ENCODE measurements at regions not wholly inside any gene's neighbourhood (a gene's known extent, or its start where the extent isn't known, plus 50 kb on each side); places are given as distances from the start of the nearest gene placed in this dataset.

GRCh38 chr18:53657257-53657656 is 567.2 kb downstream of the MBD2 start:
- DNase-seq (ENCODE audit: extremely low read depth, low read depth) = no peak
- no peak overlapping the region for H3K4me3 ChIP-seq (replicated peaks; ENCODE audit: low read depth, low read length)
- TF ChIP-seq, protein P1, sequence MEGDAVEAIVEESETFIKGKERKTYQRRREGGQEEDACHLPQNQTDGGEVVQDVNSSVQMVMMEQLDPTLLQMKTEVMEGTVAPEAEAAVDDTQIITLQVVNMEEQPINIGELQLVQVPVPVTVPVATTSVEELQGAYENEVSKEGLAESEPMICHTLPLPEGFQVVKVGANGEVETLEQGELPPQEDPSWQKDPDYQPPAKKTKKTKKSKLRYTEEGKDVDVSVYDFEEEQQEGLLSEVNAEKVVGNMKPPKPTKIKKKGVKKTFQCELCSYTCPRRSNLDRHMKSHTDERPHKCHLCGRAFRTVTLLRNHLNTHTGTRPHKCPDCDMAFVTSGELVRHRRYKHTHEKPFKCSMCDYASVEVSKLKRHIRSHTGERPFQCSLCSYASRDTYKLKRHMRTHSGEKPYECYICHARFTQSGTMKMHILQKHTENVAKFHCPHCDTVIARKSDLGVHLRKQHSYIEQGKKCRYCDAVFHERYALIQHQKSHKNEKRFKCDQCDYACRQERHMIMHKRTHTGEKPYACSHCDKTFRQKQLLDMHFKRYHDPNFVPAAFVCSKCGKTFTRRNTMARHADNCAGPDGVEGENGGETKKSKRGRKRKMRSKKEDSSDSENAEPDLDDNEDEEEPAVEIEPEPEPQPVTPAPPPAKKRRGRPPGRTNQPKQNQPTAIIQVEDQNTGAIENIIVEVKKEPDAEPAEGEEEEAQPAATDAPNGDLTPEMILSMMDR (IDR thresholded peaks at IDR 0.05; ENCODE audit: low read depth, low read length, missing control alignments) = no peak

DNA sequence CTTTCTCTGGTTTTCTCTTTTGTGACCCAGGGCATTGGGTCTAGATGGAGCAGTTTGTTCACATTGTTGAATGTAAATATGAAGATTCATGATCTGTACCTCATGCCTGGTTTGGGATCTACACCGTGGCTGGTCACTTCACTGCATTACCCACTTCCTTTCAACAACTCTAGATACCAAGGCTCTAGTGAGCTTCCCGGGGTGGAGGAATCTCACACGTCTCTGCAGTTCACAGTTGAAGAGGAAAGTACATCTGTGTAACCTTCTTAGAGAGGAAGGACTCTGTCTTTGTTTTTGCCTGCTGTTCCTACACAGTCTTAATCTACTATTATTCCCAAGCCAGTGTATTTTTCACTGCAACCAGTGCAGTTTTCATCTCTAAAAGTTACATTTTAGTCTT is 574.8 kb downstream of the MBD2 start:
- DNase-seq (ENCODE audit: extremely low read depth, low read depth) = no peak
- TF ChIP-seq, protein P1 (IDR thresholded peaks at IDR 0.05; ENCODE audit: low read depth, low read length, missing control alignments) = no peak
- no peak overlapping the region for H3K4me3 ChIP-seq (replicated peaks; ENCODE audit: low read depth, low read length)

- TF ChIP-seq, protein P1 (IDR thresholded peaks at IDR 0.05; ENCODE audit: low read depth, low read length, missing control alignments) = no peak
- DNase-seq (ENCODE audit: extremely low read depth, low read depth) = no peak
- H3K4me3 ChIP-seq (replicated peaks; ENCODE audit: low read depth, low read length) = no peak overlapping the region
Observed at GRCh38 chr18:53644799-53645471, 579.5 kb downstream of the MBD2 start.

GRCh38 chr18:53639687-53640086 is 584.8 kb downstream of the MBD2 start:
- no peak for DNase-seq (ENCODE audit: extremely low read depth, low read depth)

DNA sequence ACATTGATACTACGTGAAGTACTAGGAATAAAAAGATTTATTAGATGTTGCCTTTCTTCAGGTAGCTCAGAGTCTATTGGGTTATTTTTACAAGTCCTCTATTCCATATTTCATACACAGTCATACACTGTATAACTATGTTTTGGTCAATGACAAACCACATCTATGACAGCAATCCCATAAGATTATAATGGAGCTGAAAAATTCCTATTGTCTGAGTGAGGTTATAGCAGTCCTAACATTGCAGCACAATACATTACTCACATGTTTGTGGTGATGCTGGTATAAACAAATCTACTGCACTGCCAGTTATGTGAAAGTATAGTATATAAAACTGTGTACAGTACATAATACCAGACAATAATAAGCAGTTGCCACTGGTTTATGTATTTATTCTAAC is 595.1 kb downstream of the MBD2 start:
- TF ChIP-seq, protein P1 (IDR thresholded peaks at IDR 0.05; ENCODE audit: low read depth, low read length, missing control alignments) = no peak
- no peak for DNase-seq (ENCODE audit: extremely low read depth, low read depth)
- H3K4me3 ChIP-seq (replicated peaks; ENCODE audit: low read depth, low read length) = no peak overlapping the region

More at GRCh38 chr18:53639687-53640086, 584.8 kb downstream of the MBD2 start:
- TF ChIP-seq, protein P1 (IDR thresholded peaks at IDR 0.05; ENCODE audit: low read depth, low read length, missing control alignments) = no peak
- no peak overlapping the region for H3K4me3 ChIP-seq (replicated peaks; ENCODE audit: low read depth, low read length)

DNA sequence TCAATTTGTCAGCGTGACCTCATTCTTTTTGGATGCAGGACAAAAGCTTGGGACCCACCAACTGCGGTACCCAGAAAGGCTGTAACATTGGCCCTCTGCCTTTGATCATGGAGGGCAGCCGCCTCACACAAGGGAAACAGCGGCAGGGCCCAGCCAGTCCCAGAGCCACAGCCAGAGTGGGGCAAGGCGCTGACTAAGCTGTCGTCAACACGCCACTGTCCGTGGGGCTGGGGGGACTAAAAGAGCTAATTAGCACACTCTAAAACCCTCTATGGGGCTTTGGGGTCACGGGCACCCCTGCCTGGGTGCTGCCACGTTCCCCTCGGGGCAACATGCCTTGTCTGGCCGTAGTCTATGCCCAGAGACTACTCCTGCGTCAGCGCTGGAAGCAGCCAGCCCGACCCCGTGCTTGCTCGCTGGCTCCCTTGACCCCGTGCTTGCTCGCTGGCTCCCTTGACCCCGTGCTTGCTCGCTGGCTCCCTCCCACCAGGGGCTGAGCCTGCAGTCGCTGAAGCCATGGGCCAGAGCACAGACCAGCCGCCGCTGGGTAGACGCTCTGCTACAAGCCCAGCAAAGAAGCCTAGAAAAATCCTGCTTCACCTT is 598.4 kb downstream of the MBD2 start:
- TF ChIP-seq, protein P1 (IDR thresholded peaks at IDR 0.05; ENCODE audit: low read depth, low read length, missing control alignments) = no peak
- DNase-seq (ENCODE audit: extremely low read depth, low read depth) = no peak
- H3K4me3 ChIP-seq (replicated peaks; ENCODE audit: low read depth, low read length) = no peak overlapping the region

Data from HFF-Myc (cell line).